Gastrocnemius medialis (tissue), 4 donors: ENCODE measurements at regions not wholly inside any gene's neighbourhood (a gene's known extent, or its start where the extent isn't known, plus 50 kb on each side); places are given as distances from the start of the nearest gene placed in this dataset.

Experiments used
- POLR2A ChIP-seq, 2 donors: fragments of 450-650 bp; IDR thresholded peaks; one replicate each; pipeline ENCODE4 v1.6.1; 2017; ENCODE audit warnings: antibody characterized with exemption in 2 of 2, mild to moderate bottlenecking in 2 of 2, moderate library complexity in 2 of 2
- TF ChIP-seq, protein P1 (sequence below), 5 experiments: fragments of 450-650 bp in 3 of 5; fragments of 200-600 bp in 2 of 5; sonication (generic) in 2 of 5; IDR thresholded peaks in 4 of 5; conservative IDR thresholded peaks in 1 of 5; 1 replicate in 4 of 5; 2 replicates in 1 of 5; pipeline ENCODE4 v1.5.1; 2016 to 2019; ENCODE audit warnings: antibody characterized with exemption in 5 of 5, mild to moderate bottlenecking in 3 of 5, moderate library complexity in 3 of 5

DNA sequence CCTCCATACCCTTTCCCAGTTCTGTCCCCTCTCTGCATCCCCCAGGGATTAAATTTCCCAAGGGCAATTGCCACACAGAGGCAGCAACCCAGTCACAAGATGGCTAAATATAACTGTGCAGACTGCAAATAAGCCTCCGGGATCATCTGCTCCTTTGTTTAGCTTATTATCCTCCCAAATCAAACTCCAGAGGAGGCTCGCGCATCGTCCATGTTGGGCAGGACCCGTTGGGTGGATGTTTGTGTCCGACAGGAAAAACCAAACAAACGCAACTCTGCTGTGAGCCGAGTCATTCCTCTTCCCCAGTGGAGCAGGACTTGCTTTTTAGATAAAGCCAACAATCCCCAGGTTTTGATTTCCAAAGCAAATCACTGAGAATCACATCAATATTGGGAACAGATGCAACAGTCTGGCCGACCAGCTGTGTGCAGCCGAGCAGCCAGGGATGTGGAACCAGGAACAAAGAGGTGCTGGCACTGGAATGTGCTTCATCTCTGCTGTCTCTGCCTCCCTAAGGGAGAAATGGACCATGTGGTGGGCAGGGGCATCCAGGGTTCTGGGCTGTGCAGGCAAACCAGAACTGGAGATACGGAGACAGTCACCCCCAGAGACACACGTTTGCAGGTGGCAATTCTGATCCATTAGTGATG is 89.8 kb downstream of the PTTG1 start:
- no peak for TF ChIP-seq POLR2A (IDR thresholded peaks at IDR 0.05)
- TF ChIP-seq, protein P1, sequence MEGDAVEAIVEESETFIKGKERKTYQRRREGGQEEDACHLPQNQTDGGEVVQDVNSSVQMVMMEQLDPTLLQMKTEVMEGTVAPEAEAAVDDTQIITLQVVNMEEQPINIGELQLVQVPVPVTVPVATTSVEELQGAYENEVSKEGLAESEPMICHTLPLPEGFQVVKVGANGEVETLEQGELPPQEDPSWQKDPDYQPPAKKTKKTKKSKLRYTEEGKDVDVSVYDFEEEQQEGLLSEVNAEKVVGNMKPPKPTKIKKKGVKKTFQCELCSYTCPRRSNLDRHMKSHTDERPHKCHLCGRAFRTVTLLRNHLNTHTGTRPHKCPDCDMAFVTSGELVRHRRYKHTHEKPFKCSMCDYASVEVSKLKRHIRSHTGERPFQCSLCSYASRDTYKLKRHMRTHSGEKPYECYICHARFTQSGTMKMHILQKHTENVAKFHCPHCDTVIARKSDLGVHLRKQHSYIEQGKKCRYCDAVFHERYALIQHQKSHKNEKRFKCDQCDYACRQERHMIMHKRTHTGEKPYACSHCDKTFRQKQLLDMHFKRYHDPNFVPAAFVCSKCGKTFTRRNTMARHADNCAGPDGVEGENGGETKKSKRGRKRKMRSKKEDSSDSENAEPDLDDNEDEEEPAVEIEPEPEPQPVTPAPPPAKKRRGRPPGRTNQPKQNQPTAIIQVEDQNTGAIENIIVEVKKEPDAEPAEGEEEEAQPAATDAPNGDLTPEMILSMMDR (IDR thresholded peaks at IDR 0.05 in 4 of 5, conservative IDR thresholded peaks at IDR 0.05 in 1 of 5) = no peak
